ENCODE measurements at regions not wholly inside any gene's neighbourhood (a gene's known extent, or its start where the extent isn't known, plus 50 kb on each side); places are given as distances from the start of the nearest gene placed in this dataset.

- TF ChIP-seq CTCF (IDR thresholded peaks at IDR 0.05) (no peak), POLR2A (IDR thresholded peaks at IDR 0.05) (no peak)
These were observed 171.8 kb upstream of the CPNE8 start for GRCh38 chr12:39077226-39077625.

Measured in testis (tissue), 2 donors.